HG02588 (cell line): ENCODE measurements at regions not wholly inside any gene's neighbourhood (a gene's known extent, or its start where the extent isn't known, plus 50 kb on each side); places are given as distances from the start of the nearest gene placed in this dataset.

ENCODE experiments used
- ATAC-seq: cut with Tn5 transposase; IDR thresholded peaks from one replicate; pipeline ENCODE4 v1.9.1; 2021; ENCODE audit warnings: mild to moderate bottlenecking, moderate library complexity; ENCODE audit not compliant: unreplicated experiment

- ATAC-seq: no peak
Observed at GRCh38 chr15:79656151-79657000, 224.2 kb downstream of the MINAR1 start.

GRCh38 chr15:79657722-79658121 lies 225.6 kb downstream of the MINAR1 start:
- ATAC-seq: no peak

- no peak for ATAC-seq
Observed at GRCh38 chr15:79659691-79660090, 227.6 kb downstream of the MINAR1 start.

GRCh38 chr15:79661411-79661810 lies 229.3 kb downstream of the MINAR1 start:
- ATAC-seq: no peak

GRCh38 chr15:79673416-79674123 lies 223.2 kb downstream of the MTHFS start:
- ATAC-seq: peak; percentile 71

GRCh38 chr15:79674124-79674465 lies 222.7 kb downstream of the MTHFS start:
- ATAC-seq: no peak

GRCh38 chr15:79675982-79676381 lies 220.8 kb downstream of the MTHFS start:
- no peak for ATAC-seq

GRCh38 chr15:79676621-79677020 lies 220.2 kb downstream of the MTHFS start:
- no peak for ATAC-seq

- no peak for ATAC-seq
Observed at GRCh38 chr15:79677241-79677640, 219.6 kb downstream of the MTHFS start.

GRCh38 chr15:79678032-79678701 lies 218.6 kb downstream of the MTHFS start:
- ATAC-seq: no peak

- ATAC-seq: no peak
Observed at GRCh38 chr15:79680720-79681119, 216.1 kb downstream of the MTHFS start.

- no peak for ATAC-seq
Observed at GRCh38 chr15:79682285-79682684, 214.5 kb downstream of the MTHFS start.

- no peak for ATAC-seq
Observed at GRCh38 chr15:79682851-79683288, 213.9 kb downstream of the MTHFS start.

- ATAC-seq: no peak
Observed at GRCh38 chr15:79689030-79689429, 207.8 kb downstream of the MTHFS start.

- no peak for ATAC-seq
Observed at GRCh38 chr15:79700951-79701480, 195.8 kb downstream of the MTHFS start.

- no peak for ATAC-seq
Observed at GRCh38 chr15:79702621-79703020, 194.2 kb downstream of the MTHFS start.

- no peak for ATAC-seq
Observed at GRCh38 chr15:79721256-79721655, 175.6 kb downstream of the MTHFS start.

GRCh38 chr15:79724312-79724711 lies 172.5 kb downstream of the MTHFS start:
- ATAC-seq: no peak

- ATAC-seq: no peak
Observed at GRCh38 chr15:79724804-79725203, 172.0 kb downstream of the MTHFS start.

- no peak for ATAC-seq
Observed at GRCh38 chr15:79728867-79729266, 167.9 kb downstream of the MTHFS start.

GRCh38 chr15:79736435-79737000 lies 160.3 kb downstream of the MTHFS start:
- ATAC-seq: no peak
